ENCODE measurements at regions not wholly inside any gene's neighbourhood (a gene's known extent, or its start where the extent isn't known, plus 50 kb on each side); places are given as distances from the start of the nearest gene placed in this dataset.
"Not testable (repeated sequence)": the region's sequence is repeated elsewhere in the genome, so short reads cannot be mapped to it uniquely, and the experiment has no call there.

DNA sequence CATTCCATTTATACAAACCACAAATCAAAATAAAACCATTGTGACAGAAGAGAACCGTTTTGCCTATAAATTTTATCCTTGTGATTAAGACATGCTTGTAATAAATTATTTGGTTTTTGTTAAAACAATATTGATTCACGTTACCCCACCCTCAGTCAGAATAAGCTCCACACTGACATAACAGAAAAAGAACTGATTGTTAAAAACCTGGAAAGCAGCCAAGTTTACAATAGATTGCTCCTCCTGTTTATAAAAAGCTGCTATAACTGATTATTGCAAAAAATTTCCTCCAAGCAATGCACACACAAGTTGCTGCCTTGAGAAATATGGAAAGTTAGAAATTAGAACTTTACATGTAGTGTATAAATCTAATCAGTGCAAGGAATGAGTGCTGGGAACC, 263.5 kb downstream of the SETD4 start:
- H3K14ac ChIP-seq (ENCODE audit: insufficient read depth, low read length): no peak overlapping the region
- no peaks in the 10 kb centered on the region for H3K79me2 ChIP-seq (ENCODE audit: insufficient read depth, low read length)
- WGBS (ENCODE audit: extremely low coverage, insufficient read length, low lambda C conversion rate): no CpG with 5 or more reads among the region's 2 CpGs
- Mint-ChIP-seq H3K36me3 (ENCODE audit: insufficient read depth in 1 of 3, low read depth in 3 of 3) (peaks cover 0 to 12% (median 3%) of the 10 kb centered on the region in 3 experiments; a peak in 5 of 7 replicates), H3K4me1 (peaks cover 8 to 11% of the 10 kb centered on the region in 2 experiments), H3K9me3 (peaks cover 3 to 4% of the 10 kb centered on the region in 2 experiments; a peak in 3 of 5 replicates), H3K27ac (no peak overlapping the region), H3K4me3 (no peak overlapping the region), H3K27me3 (ENCODE audit: low read depth) (no peaks in the 10 kb centered on the region)
- no peak overlapping the region for H2BK120ac ChIP-seq (ENCODE audit: low read depth, low read length, poor library complexity, severe bottlenecking)
- no peak overlapping the region for H3K4me2 ChIP-seq (ENCODE audit: insufficient read depth, insufficient read length, low read length)
- no peak overlapping the region for H2AK5ac ChIP-seq (ENCODE audit: insufficient read length, low read length)
- H3K23ac ChIP-seq (ENCODE audit: insufficient read length, low read depth, low read length): no peak overlapping the region
- no peak overlapping the region for H2BK5ac ChIP-seq (ENCODE audit: insufficient read length, low read length)
- H2AFZ ChIP-seq (ENCODE audit: low read length): no peak overlapping the region
- no peak overlapping the region for H3K18ac ChIP-seq (ENCODE audit: insufficient read length, low read depth, low read length)
- no peak overlapping the region for H3K4ac ChIP-seq (ENCODE audit: low read depth, low read length)
- no peak overlapping the region for H4K5ac ChIP-seq (ENCODE audit: insufficient read length, low read depth, low read length)
- H3K9me3 ChIP-seq (ENCODE audit: control insufficient read depth, low read depth, low read length): no peaks in the 10 kb centered on the region
- H3K56ac ChIP-seq (ENCODE audit: insufficient read length, low read depth, low read length): no peak overlapping the region
- no peak overlapping the region for H2BK12ac ChIP-seq (ENCODE audit: insufficient read length, low read depth, low read length)
- no peak overlapping the region for H2BK20ac ChIP-seq (ENCODE audit: low read depth, low read length, poor library complexity, severe bottlenecking)
- no peak overlapping the region for H4K8ac ChIP-seq (replicated peaks; ENCODE audit: insufficient read length, low read depth, low read length)
- H3K4me1 ChIP-seq (ENCODE audit: insufficient read depth, low read length): no peaks in the 10 kb centered on the region; the same call in 1 of the 2 replicates
- H3K9ac ChIP-seq (ENCODE audit: extremely low read depth, insufficient read length, low read length): no peak overlapping the region
- no peaks in the 10 kb centered on the region for H4K20me1 ChIP-seq (ENCODE audit: control insufficient read depth, insufficient read depth, insufficient read length)
- no peaks in the 10 kb centered on the region for H3K27me3 ChIP-seq (ENCODE audit: insufficient read depth, low read length)
- no peaks in the 10 kb centered on the region for H3K79me1 ChIP-seq (ENCODE audit: insufficient read depth, low read depth, low read length, poor library complexity, severe bottlenecking)
- TF ChIP-seq, protein P1, sequence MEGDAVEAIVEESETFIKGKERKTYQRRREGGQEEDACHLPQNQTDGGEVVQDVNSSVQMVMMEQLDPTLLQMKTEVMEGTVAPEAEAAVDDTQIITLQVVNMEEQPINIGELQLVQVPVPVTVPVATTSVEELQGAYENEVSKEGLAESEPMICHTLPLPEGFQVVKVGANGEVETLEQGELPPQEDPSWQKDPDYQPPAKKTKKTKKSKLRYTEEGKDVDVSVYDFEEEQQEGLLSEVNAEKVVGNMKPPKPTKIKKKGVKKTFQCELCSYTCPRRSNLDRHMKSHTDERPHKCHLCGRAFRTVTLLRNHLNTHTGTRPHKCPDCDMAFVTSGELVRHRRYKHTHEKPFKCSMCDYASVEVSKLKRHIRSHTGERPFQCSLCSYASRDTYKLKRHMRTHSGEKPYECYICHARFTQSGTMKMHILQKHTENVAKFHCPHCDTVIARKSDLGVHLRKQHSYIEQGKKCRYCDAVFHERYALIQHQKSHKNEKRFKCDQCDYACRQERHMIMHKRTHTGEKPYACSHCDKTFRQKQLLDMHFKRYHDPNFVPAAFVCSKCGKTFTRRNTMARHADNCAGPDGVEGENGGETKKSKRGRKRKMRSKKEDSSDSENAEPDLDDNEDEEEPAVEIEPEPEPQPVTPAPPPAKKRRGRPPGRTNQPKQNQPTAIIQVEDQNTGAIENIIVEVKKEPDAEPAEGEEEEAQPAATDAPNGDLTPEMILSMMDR (conservative IDR thresholded peaks at IDR 0.05): no peak
- no peak overlapping the region for H2BK15ac ChIP-seq (ENCODE audit: low read depth, low read length)
- no peak overlapping the region for H3T11ph ChIP-seq (ENCODE audit: low read length)
- H3K27ac ChIP-seq (ENCODE audit: insufficient read length, low read depth, low read length): no peak overlapping the region
- no peak overlapping the region for H4K91ac ChIP-seq (ENCODE audit: insufficient read length, low read depth, low read length)
- no peak for DNase-seq
- H3K23me2 ChIP-seq (ENCODE audit: insufficient read length, low read depth, low read length, poor library complexity, severe bottlenecking): no peaks in the 10 kb centered on the region

DNA sequence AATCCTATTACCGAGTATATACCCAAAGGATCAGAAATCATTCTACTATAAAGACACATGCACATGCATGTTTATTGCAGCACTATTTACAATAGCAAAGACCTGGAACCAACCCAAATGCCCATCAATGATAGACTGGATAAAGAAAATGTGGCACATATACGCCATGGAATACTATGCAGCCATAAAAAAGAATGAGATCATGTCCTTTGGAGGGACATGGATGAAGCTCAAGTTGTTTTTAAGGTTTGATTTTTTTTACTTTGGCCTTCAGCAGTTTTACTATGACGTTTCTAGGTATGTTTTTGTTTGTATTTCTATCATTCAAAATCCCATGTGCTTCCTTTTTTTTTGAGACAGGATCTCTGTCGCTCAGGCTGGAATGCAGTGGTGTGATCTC, 265.8 kb downstream of the SETD4 start:
- not testable (repeated sequence) for H3K9me3 ChIP-seq (ENCODE audit: control insufficient read depth, low read depth, low read length); H4K20me1 ChIP-seq (ENCODE audit: control insufficient read depth, insufficient read depth, insufficient read length); H3K4ac ChIP-seq (ENCODE audit: low read depth, low read length); H2BK120ac ChIP-seq (ENCODE audit: low read depth, low read length, poor library complexity, severe bottlenecking); H2AK5ac ChIP-seq (ENCODE audit: insufficient read length, low read length); H3K4me3 Mint-ChIP-seq; H2BK12ac ChIP-seq (ENCODE audit: insufficient read length, low read depth, low read length); H4K8ac ChIP-seq (replicated peaks; ENCODE audit: insufficient read length, low read depth, low read length); H2AFZ ChIP-seq (ENCODE audit: low read length); H3K27me3 Mint-ChIP-seq (ENCODE audit: low read depth); H2BK15ac ChIP-seq (ENCODE audit: low read depth, low read length); DNase-seq; H3K18ac ChIP-seq (ENCODE audit: insufficient read length, low read depth, low read length); H3K4me2 ChIP-seq (ENCODE audit: insufficient read depth, insufficient read length, low read length); H2BK20ac ChIP-seq (ENCODE audit: low read depth, low read length, poor library complexity, severe bottlenecking); H3K4me1 Mint-ChIP-seq; H3K27me3 ChIP-seq (ENCODE audit: insufficient read depth, low read length); H2BK5ac ChIP-seq (ENCODE audit: insufficient read length, low read length); H3T11ph ChIP-seq (ENCODE audit: low read length); H3K4me1 ChIP-seq (ENCODE audit: insufficient read depth, low read length); H3K9me3 Mint-ChIP-seq; H4K5ac ChIP-seq (ENCODE audit: insufficient read length, low read depth, low read length); H3K56ac ChIP-seq (ENCODE audit: insufficient read length, low read depth, low read length); H3K79me1 ChIP-seq (ENCODE audit: insufficient read depth, low read depth, low read length, poor library complexity, severe bottlenecking); H3K36me3 Mint-ChIP-seq (ENCODE audit: insufficient read depth in 1 of 3, low read depth in 3 of 3); H3K27ac ChIP-seq (ENCODE audit: insufficient read length, low read depth, low read length); H3K23ac ChIP-seq (ENCODE audit: insufficient read length, low read depth, low read length); H4K91ac ChIP-seq (ENCODE audit: insufficient read length, low read depth, low read length); H3K14ac ChIP-seq (ENCODE audit: insufficient read depth, low read length); H3K9ac ChIP-seq (ENCODE audit: extremely low read depth, insufficient read length, low read length); H3K23me2 ChIP-seq (ENCODE audit: insufficient read length, low read depth, low read length, poor library complexity, severe bottlenecking); H3K27ac Mint-ChIP-seq; H3K79me2 ChIP-seq (ENCODE audit: insufficient read depth, low read length)
- WGBS (ENCODE audit: extremely low coverage, insufficient read length, low lambda C conversion rate): no CpG with 5 or more reads among the region's 4 CpGs

Data from H9 (cell line).